ENCODE measurements at regions not wholly inside any gene's neighbourhood (a gene's known extent, or its start where the extent isn't known, plus 50 kb on each side); places are given as distances from the start of the nearest gene placed in this dataset.

- TF ChIP-seq MXI1 (IDR thresholded peaks at IDR 0.05; ENCODE audit: low read depth, low read length): no peak
- TF ChIP-seq POLR2AphosphoS5 (IDR thresholded peaks at IDR 0.05; ENCODE audit: low read depth, low read length): no peak
- no peak for TF ChIP-seq REST (IDR thresholded peaks at IDR 0.05; ENCODE audit: low read depth, low read length)
- TF ChIP-seq CTCF (IDR thresholded peaks at IDR 0.05): no peak
Observed at GRCh38 chr6:14254505-14254904, 136.9 kb downstream of the CD83 start.

All from SK-N-SH (cell line).